ENCODE measurements at regions not wholly inside any gene's neighbourhood (a gene's known extent, or its start where the extent isn't known, plus 50 kb on each side); places are given as distances from the start of the nearest gene placed in this dataset.

GRCh38 chr2:147639891-147640290 lies 204.9 kb upstream of the ACVR2A start:
- H3K9me3 ChIP-seq (ENCODE audit: control insufficient read depth, low read depth, low read length): no peaks in the 10 kb centered on the region
- Mint-ChIP-seq H3K9me3 (no peaks in the 10 kb centered on the region; a peak in 1 of 5 replicates), H3K27ac (no peak overlapping the region), H3K36me3 (ENCODE audit: insufficient read depth in 1 of 3, low read depth in 3 of 3) (peaks cover 0 to 5% (median 3%) of the 10 kb centered on the region in 3 experiments; a peak in 3 of 7 replicates), H3K4me3 (no peak overlapping the region), H3K4me1 (peaks cover 20 to 21% of the 10 kb centered on the region in 2 experiments), H3K27me3 (ENCODE audit: low read depth) (no peaks in the 10 kb centered on the region)
- H4K5ac ChIP-seq (ENCODE audit: insufficient read length, low read depth, low read length): no peak overlapping the region
- no peak overlapping the region for H3K4me2 ChIP-seq (ENCODE audit: insufficient read depth, insufficient read length, low read length)
- no peak for TF ChIP-seq CTCF (conservative IDR thresholded peaks at IDR 0.05)
- H2BK120ac ChIP-seq (ENCODE audit: low read depth, low read length, poor library complexity, severe bottlenecking): no peak overlapping the region
- H2BK20ac ChIP-seq (ENCODE audit: low read depth, low read length, poor library complexity, severe bottlenecking): no peak overlapping the region
- H4K20me1 ChIP-seq (ENCODE audit: control insufficient read depth, insufficient read depth, insufficient read length): no peaks in the 10 kb centered on the region
- no peak overlapping the region for H3T11ph ChIP-seq (ENCODE audit: low read length)
- H3K18ac ChIP-seq (ENCODE audit: insufficient read length, low read depth, low read length): no peak overlapping the region
- no peak overlapping the region for H3K14ac ChIP-seq (ENCODE audit: insufficient read depth, low read length)
- DNase-seq: no peak
- H3K9ac ChIP-seq (ENCODE audit: extremely low read depth, insufficient read length, low read length): no peak overlapping the region
- H2BK5ac ChIP-seq (ENCODE audit: insufficient read length, low read length): no peak overlapping the region
- no peaks in the 10 kb centered on the region for H3K79me2 ChIP-seq (ENCODE audit: insufficient read depth, low read length)
- H4K91ac ChIP-seq (ENCODE audit: insufficient read length, low read depth, low read length): no peak overlapping the region
- H2BK15ac ChIP-seq (ENCODE audit: low read depth, low read length): no peak overlapping the region
- H3K23ac ChIP-seq (ENCODE audit: insufficient read length, low read depth, low read length): no peak overlapping the region
- no peaks in the 10 kb centered on the region for H3K27me3 ChIP-seq (ENCODE audit: insufficient read depth, low read length)
- H3K4ac ChIP-seq (ENCODE audit: low read depth, low read length): no peak overlapping the region
- H2AK5ac ChIP-seq (ENCODE audit: insufficient read length, low read length): no peak overlapping the region
- H3K23me2 ChIP-seq (ENCODE audit: insufficient read length, low read depth, low read length, poor library complexity, severe bottlenecking): no peaks in the 10 kb centered on the region
- H3K4me1 ChIP-seq (ENCODE audit: insufficient read depth, low read length): no peaks in the 10 kb centered on the region; the same call in 1 of the 2 replicates
- no peak overlapping the region for H2AFZ ChIP-seq (ENCODE audit: low read length)
- H2BK12ac ChIP-seq (ENCODE audit: insufficient read length, low read depth, low read length): no peak overlapping the region
- H4K8ac ChIP-seq (replicated peaks; ENCODE audit: insufficient read length, low read depth, low read length): no peak overlapping the region
- no peak overlapping the region for H3K56ac ChIP-seq (ENCODE audit: insufficient read length, low read depth, low read length)
- H3K27ac ChIP-seq (ENCODE audit: insufficient read length, low read depth, low read length): no peak overlapping the region
- no CpG with 5 or more reads among the region's 2 CpGs for WGBS (ENCODE audit: extremely low coverage, insufficient read length, low lambda C conversion rate)
- no peaks in the 10 kb centered on the region for H3K79me1 ChIP-seq (ENCODE audit: insufficient read depth, low read depth, low read length, poor library complexity, severe bottlenecking)
